ENCODE measurements at regions not wholly inside any gene's neighbourhood (a gene's known extent, or its start where the extent isn't known, plus 50 kb on each side); places are given as distances from the start of the nearest gene placed in this dataset.

- DNase-seq, result no peak
Measured at GRCh38 chr2:172658945-172659344, 76.7 kb upstream of the RAPGEF4 start.

- DNase-seq, result no peak
Measured at GRCh38 chr2:172662099-172662498, 73.5 kb upstream of the RAPGEF4 start.

- no peak for DNase-seq
Measured at GRCh38 chr2:172664766-172665165, 70.9 kb upstream of the RAPGEF4 start.

- peak; percentile 42 for DNase-seq
Measured at GRCh38 chr2:172667581-172668325, 67.9 kb upstream of the RAPGEF4 start.

- no peak for DNase-seq
Measured at GRCh38 chr2:172671501-172671900, 64.1 kb upstream of the RAPGEF4 start.

GRCh38 chr2:172672114-172672513, 63.5 kb upstream of the RAPGEF4 start:
- peak; percentile 20 for DNase-seq

- DNase-seq, result peak; percentile 24
Measured at GRCh38 chr2:172673056-172673683, 62.5 kb upstream of the RAPGEF4 start.

- DNase-seq, result peak; percentile 40
Measured at GRCh38 chr2:172674034-172674967, 61.3 kb upstream of the RAPGEF4 start.

- no peak for DNase-seq
Measured at GRCh38 chr2:172674968-172675303, 60.7 kb upstream of the RAPGEF4 start.

- no peak for DNase-seq
Measured at GRCh38 chr2:172677363-172677762, 58.3 kb upstream of the RAPGEF4 start.

GRCh38 chr2:172680436-172681068, 55.1 kb upstream of the RAPGEF4 start:
- DNase-seq, result no peak

GRCh38 chr2:172685467-172685866, 50.2 kb upstream of the RAPGEF4 start:
- DNase-seq, result no peak

Data from fibroblast of skin of back (primary cell).